ENCODE measurements at regions not wholly inside any gene's neighbourhood (a gene's known extent, or its start where the extent isn't known, plus 50 kb on each side); places are given as distances from the start of the nearest gene placed in this dataset.

- H3K4me1 Mint-ChIP-seq: peaks cover 0 to 3% (median 0%) of the 10 kb centered on the region in 3 donors
- H3K9me3 ChIP-seq: no peaks in the 10 kb centered on the region
- no peak for ATAC-seq (replicated peaks in 1 of 4)
- POLR2A ChIA-PET: no interaction called here
- CTCF ChIA-PET: no interaction called here
- H3K27ac Mint-ChIP-seq: no peak overlapping the region
- 74% methylated on average over 2 of the region's 2 CpGs for WGBS (ENCODE audit: insufficient coverage)
- H3K36me3 Mint-ChIP-seq: no peaks in the 10 kb centered on the region
- H3K36me3 ChIP-seq (ENCODE audit: control insufficient read depth in 2 of 2, extremely low read depth in 1 of 2, insufficient read depth in 1 of 2, low read length in 1 of 2): no peaks in the 10 kb centered on the region
- peaks cover 0 to 11% (median 0%) of the 10 kb centered on the region in 3 donors for H3K9me3 Mint-ChIP-seq
- no peak overlapping the region for H3K27ac ChIP-seq (ENCODE audit: low read length)
- no peak for DNase-seq
- peaks cover 0 to 4% of the 10 kb centered on the region in 2 donors for H3K27me3 Mint-ChIP-seq
- H3K27me3 ChIP-seq (replicated peaks in 1 of 2; ENCODE audit: control insufficient read depth in 2 of 2, extremely low read depth in 1 of 2, insufficient read depth in 2 of 2, low read length in 1 of 2): peaks cover 0 to 3% of the 10 kb centered on the region in 2 experiments
- no peak overlapping the region for H3K4me3 Mint-ChIP-seq
- H3K4me3 ChIP-seq (ENCODE audit: control insufficient read depth in 1 of 2, extremely low read depth in 1 of 2, low read length in 1 of 2): no peak overlapping the region
- peaks cover 8% of the 10 kb centered on the region in 2 experiments for H3K4me1 ChIP-seq (ENCODE audit: control insufficient read depth in 1 of 2, extremely low read depth in 1 of 2, insufficient read depth in 2 of 2, low read length in 2 of 2)
Measured at GRCh38 chr5:107265193-107265592, 405.5 kb downstream of the EFNA5 start.

GRCh38 chr5:107263387-107264018 lies 407.2 kb downstream of the EFNA5 start:
- Histone ChIP-seq H3K27me3 (replicated peaks in 1 of 2; ENCODE audit: control insufficient read depth in 2 of 2, extremely low read depth in 1 of 2, insufficient read depth in 2 of 2, low read length in 1 of 2) (no peaks in the 10 kb centered on the region), H3K36me3 (ENCODE audit: control insufficient read depth in 2 of 2, extremely low read depth in 1 of 2, insufficient read depth in 1 of 2, low read length in 1 of 2) (no peaks in the 10 kb centered on the region), H3K4me1 (ENCODE audit: control insufficient read depth in 1 of 2, extremely low read depth in 1 of 2, insufficient read depth in 2 of 2, low read length in 2 of 2) (peaks cover 8% of the 10 kb centered on the region in 2 experiments), H3K9me3 (no peaks in the 10 kb centered on the region), H3K4me3 (ENCODE audit: control insufficient read depth in 1 of 2, extremely low read depth in 1 of 2, low read length in 1 of 2) (no peak overlapping the region), H3K27ac (ENCODE audit: low read length) (no peak overlapping the region)
- peak overlapping the region in 1 of 3 donors; percentile 12 for H3K4me3 Mint-ChIP-seq
- no peak overlapping the region for H3K27ac Mint-ChIP-seq
- WGBS (ENCODE audit: insufficient coverage): 100% methylated on average over 1 of the region's 5 CpGs
- DNase-seq: peak in 1 of 35 experiments; percentile 66
- POLR2A ChIA-PET: interaction anchor here in 1 of 2 donors (0.6 kb wide), 1 partner anchor 307 kb away, joined by 3 read pairs; no protein-coding TSS in a partner anchor
- H3K36me3 Mint-ChIP-seq: no peaks in the 10 kb centered on the region
- H3K9me3 Mint-ChIP-seq: peaks cover 0 to 21% (median 0%) of the 10 kb centered on the region in 3 donors
- peaks cover 0 to 8% of the 10 kb centered on the region in 2 donors for H3K27me3 Mint-ChIP-seq
- ATAC-seq (replicated peaks in 1 of 4): peak in 2 of 4 experiments; percentile 37 to 86
- CTCF ChIA-PET: interaction anchor here in 1 of 2 donors (0.5 kb wide), 1 partner anchor 9 kb away, joined by 4 read pairs; no protein-coding TSS in a partner anchor
- peaks cover 0 to 3% (median 0%) of the 10 kb centered on the region in 3 donors for H3K4me1 Mint-ChIP-seq

GRCh38 chr5:107257885-107258520 lies 412.7 kb downstream of the EFNA5 start:
- ATAC-seq (replicated peaks in 1 of 4): no peak
- Histone ChIP-seq H3K27ac (ENCODE audit: low read length) (no peak overlapping the region), H3K9me3 (no peaks in the 10 kb centered on the region), H3K4me1 (ENCODE audit: control insufficient read depth in 1 of 2, extremely low read depth in 1 of 2, insufficient read depth in 2 of 2, low read length in 2 of 2) (peaks cover 0 to 2% of the 10 kb centered on the region in 2 experiments), H3K36me3 (ENCODE audit: control insufficient read depth in 2 of 2, extremely low read depth in 1 of 2, insufficient read depth in 1 of 2, low read length in 1 of 2) (no peaks in the 10 kb centered on the region), H3K4me3 (ENCODE audit: control insufficient read depth in 1 of 2, extremely low read depth in 1 of 2, low read length in 1 of 2) (no peak overlapping the region), H3K27me3 (replicated peaks in 1 of 2; ENCODE audit: control insufficient read depth in 2 of 2, extremely low read depth in 1 of 2, insufficient read depth in 2 of 2, low read length in 1 of 2) (no peaks in the 10 kb centered on the region)
- 71% methylated on average over 1 of the region's 2 CpGs for WGBS (ENCODE audit: insufficient coverage)
- DNase-seq: no peak
- no peak overlapping the region for H3K4me3 Mint-ChIP-seq
- H3K9me3 Mint-ChIP-seq: peaks cover 0 to 21% (median 0%) of the 10 kb centered on the region in 3 donors
- no peaks in the 10 kb centered on the region for H3K36me3 Mint-ChIP-seq
- POLR2A ChIA-PET: no interaction called here
- peaks cover 0 to 8% of the 10 kb centered on the region in 2 donors for H3K27me3 Mint-ChIP-seq
- CTCF ChIA-PET: no interaction called here
- no peak overlapping the region for H3K27ac Mint-ChIP-seq
- no peaks in the 10 kb centered on the region for H3K4me1 Mint-ChIP-seq

- H3K4me3 Mint-ChIP-seq: no peak overlapping the region
- peaks cover 0 to 13% (median 0%) of the 10 kb centered on the region in 3 donors for H3K9me3 Mint-ChIP-seq
- no peaks in the 10 kb centered on the region for H3K36me3 Mint-ChIP-seq
- Histone ChIP-seq H3K36me3 (ENCODE audit: control insufficient read depth in 2 of 2, extremely low read depth in 1 of 2, insufficient read depth in 1 of 2, low read length in 1 of 2) (no peaks in the 10 kb centered on the region), H3K27ac (ENCODE audit: low read length) (no peak overlapping the region), H3K4me1 (ENCODE audit: control insufficient read depth in 1 of 2, extremely low read depth in 1 of 2, insufficient read depth in 2 of 2, low read length in 2 of 2) (no peaks in the 10 kb centered on the region), H3K4me3 (ENCODE audit: control insufficient read depth in 1 of 2, extremely low read depth in 1 of 2, low read length in 1 of 2) (no peak overlapping the region), H3K9me3 (no peaks in the 10 kb centered on the region), H3K27me3 (replicated peaks in 1 of 2; ENCODE audit: control insufficient read depth in 2 of 2, extremely low read depth in 1 of 2, insufficient read depth in 2 of 2, low read length in 1 of 2) (no peaks in the 10 kb centered on the region)
- ChIA-PET CTCF (interaction anchor here in 1 of 2 donors (0.9 kb wide), 1 partner anchor 9 kb away, joined by 4 read pairs; no protein-coding TSS in a partner anchor), POLR2A (no interaction called here)
- no peaks in the 10 kb centered on the region for H3K4me1 Mint-ChIP-seq
- no peak for ATAC-seq (replicated peaks in 1 of 4)
- 100% methylated on average over 2 of the region's 4 CpGs for WGBS (ENCODE audit: insufficient coverage)
- H3K27me3 Mint-ChIP-seq: peaks cover 1 to 8% of the 10 kb centered on the region in 2 donors
- H3K27ac Mint-ChIP-seq: no peak overlapping the region
- DNase-seq: no peak
Measured at GRCh38 chr5:107254902-107255234, 415.9 kb downstream of the EFNA5 start.

GRCh38 chr5:107254214-107254901 lies 416.4 kb downstream of the EFNA5 start:
- no peak overlapping the region for H3K4me3 Mint-ChIP-seq
- no peaks in the 10 kb centered on the region for H3K36me3 Mint-ChIP-seq
- CTCF ChIA-PET: interaction anchor here (0.6 to 0.9 kb wide), 2 partner anchors 9 to 10 kb away, joined by 4 to 5 read pairs; no protein-coding TSS in a partner anchor
- H3K4me1 ChIP-seq (ENCODE audit: control insufficient read depth in 1 of 2, extremely low read depth in 1 of 2, insufficient read depth in 2 of 2, low read length in 2 of 2): no peaks in the 10 kb centered on the region
- H3K4me1 Mint-ChIP-seq: no peaks in the 10 kb centered on the region
- no peaks in the 10 kb centered on the region for H3K36me3 ChIP-seq (ENCODE audit: control insufficient read depth in 2 of 2, extremely low read depth in 1 of 2, insufficient read depth in 1 of 2, low read length in 1 of 2)
- no peak overlapping the region for H3K27ac Mint-ChIP-seq
- no CpG with 5 or more reads among the region's 6 CpGs for WGBS (ENCODE audit: insufficient coverage)
- no peak overlapping the region for H3K4me3 ChIP-seq (ENCODE audit: control insufficient read depth in 1 of 2, extremely low read depth in 1 of 2, low read length in 1 of 2)
- H3K27ac ChIP-seq (ENCODE audit: low read length): no peak overlapping the region
- H3K27me3 Mint-ChIP-seq: peaks cover 3 to 4% of the 10 kb centered on the region in 2 donors
- ATAC-seq (replicated peaks in 1 of 4) (no peak), DNase-seq (no peak)
- H3K9me3 ChIP-seq: no peaks in the 10 kb centered on the region
- H3K27me3 ChIP-seq (replicated peaks in 1 of 2; ENCODE audit: control insufficient read depth in 2 of 2, extremely low read depth in 1 of 2, insufficient read depth in 2 of 2, low read length in 1 of 2): no peaks in the 10 kb centered on the region
- H3K9me3 Mint-ChIP-seq: peaks cover 0 to 10% (median 0%) of the 10 kb centered on the region in 3 donors
- POLR2A ChIA-PET: no interaction called here

- 92% methylated on average over 4 of the region's 5 CpGs for WGBS (ENCODE audit: insufficient coverage)
Measured at GRCh38 chr5:107253246-107253645, 417.5 kb downstream of the EFNA5 start.

More at GRCh38 chr5:107253246-107253645, 417.5 kb downstream of the EFNA5 start:
- no peaks in the 10 kb centered on the region for H3K9me3 ChIP-seq
- H3K36me3 Mint-ChIP-seq: no peaks in the 10 kb centered on the region
- DNase-seq (no peak), ATAC-seq (replicated peaks in 1 of 4) (no peak)
- no peaks in the 10 kb centered on the region for H3K36me3 ChIP-seq (ENCODE audit: control insufficient read depth in 2 of 2, extremely low read depth in 1 of 2, insufficient read depth in 1 of 2, low read length in 1 of 2)
- H3K27ac Mint-ChIP-seq: no peak overlapping the region
- ChIA-PET CTCF (no interaction called here), POLR2A (interaction anchor here in 1 of 2 donors (0.6 kb wide), 2 partner anchors 37 to 49 kb away, joined by 3 to 4 read pairs; no protein-coding TSS in a partner anchor)
- no peaks in the 10 kb centered on the region for H3K4me1 ChIP-seq (ENCODE audit: control insufficient read depth in 1 of 2, extremely low read depth in 1 of 2, insufficient read depth in 2 of 2, low read length in 2 of 2)
- H3K27ac ChIP-seq (ENCODE audit: low read length): no peak overlapping the region
- peaks cover 3 to 7% of the 10 kb centered on the region in 2 donors for H3K27me3 Mint-ChIP-seq
- no peak overlapping the region for H3K4me3 Mint-ChIP-seq
- H3K27me3 ChIP-seq (replicated peaks in 1 of 2; ENCODE audit: control insufficient read depth in 2 of 2, extremely low read depth in 1 of 2, insufficient read depth in 2 of 2, low read length in 1 of 2): no peaks in the 10 kb centered on the region
- no peaks in the 10 kb centered on the region for H3K4me1 Mint-ChIP-seq
- H3K4me3 ChIP-seq (ENCODE audit: control insufficient read depth in 1 of 2, extremely low read depth in 1 of 2, low read length in 1 of 2): no peak overlapping the region
- peaks cover 0 to 4% (median 0%) of the 10 kb centered on the region in 3 donors for H3K9me3 Mint-ChIP-seq

Measured in T-cell (primary cell).